Upper lobe of left lung (tissue), 6 donors: ENCODE measurements at regions not wholly inside any gene's neighbourhood (a gene's known extent, or its start where the extent isn't known, plus 50 kb on each side); places are given as distances from the start of the nearest gene placed in this dataset.

ENCODE experiments used
- ATAC-seq, 2 donors: fragments of 200-7000 bp; cut with Tn5 transposase; one replicate each; pipeline ENCODE4 v1.9.1; 2022; ENCODE audit warnings: mild to moderate bottlenecking in 2 of 2, moderate library complexity in 2 of 2; ENCODE audit not compliant: low FRiP score in 2 of 2
- DNase-seq, 2 donors: peaks; one replicate each; pipeline ENCODE4 v3.0.0-alpha.2; 2019 to 2020
- H3K27ac ChIP-seq, 4 donors: fragments of 200-600 bp; sonication (generic); one replicate each; pipeline ENCODE4 v1.5.1; 2016 to 2019
- H3K27me3 ChIP-seq, 4 donors: fragments of 200-600 bp; sonication (generic); one replicate each; pipeline ENCODE4 v1.5.1; 2017 to 2019
- H3K36me3 ChIP-seq, 4 donors: fragments of 200-600 bp; sonication (generic); one replicate each; pipeline ENCODE4 v1.5.1; 2016 to 2019
- H3K4me1 ChIP-seq, 4 donors: fragments of 200-600 bp; sonication (generic); one replicate each; pipeline ENCODE4 v1.5.1; 2018 to 2019
- H3K4me3 ChIP-seq, 4 donors: fragments of 200-600 bp; sonication (generic); one replicate each; pipeline ENCODE4 v1.5.1; 2017 to 2019; ENCODE audit warnings: mild to moderate bottlenecking in 2 of 4, moderate library complexity in 1 of 4
- H3K9me3 ChIP-seq, 4 donors: fragments of 200-600 bp; sonication (generic); one replicate each; pipeline ENCODE4 v1.5.1; 2018 to 2019
- CTCF ChIP-seq, 6 experiments: fragments of 450-650 bp in 4 of 6; fragments of 200-600 bp in 2 of 6; sonication (generic) in 2 of 6; IDR thresholded peaks; one replicate each; pipeline ENCODE4 v1.5.1; 2016 to 2019; ENCODE audit warnings: antibody characterized with exemption in 6 of 6
- EP300 ChIP-seq, 4 donors: sonication (generic); formaldehyde crosslinking; IDR thresholded peaks; one replicate each; pipeline ENCODE4 v1.5.1; 2017; ENCODE audit warnings: antibody characterized with exemption in 4 of 4, control low read depth in 2 of 4
- POLR2A ChIP-seq, 4 donors: fragments of 450-650 bp; IDR thresholded peaks; one replicate each; pipeline ENCODE4 v1.5.1; 2016 to 2017; ENCODE audit warnings: antibody characterized with exemption in 4 of 4, mild to moderate bottlenecking in 2 of 4
- POLR2AphosphoS5 ChIP-seq, 2 donors: sonication (generic); formaldehyde crosslinking; IDR thresholded peaks; one replicate each; pipeline ENCODE4 v1.5.1; 2017; ENCODE audit warnings: antibody characterized with exemption in 2 of 2
- WGBS, 2 donors: methylation state at CpG; one replicate each; pipeline ENCODE4 v1.1.5; 2017 to 2018; 5-methylcytosine and 5-hydroxymethylcytosine counted together
- small RNA-seq, 4 donors: library from RNA; depleted of rRNA; stranded (forward); fragments of <200 nt; gene quantifications; one replicate each; pipeline ENCODE3, GENCODE V24; 2016
- donor health status: DM: no; HTN: no; CAD: no; lungs with moderate emphysema.
- donor health status: DM: no; HTN: yes; CAD: no; lungs with severe emphysema.

GRCh38 chr15:25933456-25934158 lies 70.5 kb upstream of the ATP10A start:
- Histone ChIP-seq H3K4me1 (peaks cover 0 to 6% (median 4%) of the 10 kb centered on the region in 4 donors), H3K27ac (no peak overlapping the region), H3K9me3 (no peaks in the 10 kb centered on the region), H3K27me3 (no peaks in the 10 kb centered on the region), H3K36me3 (no peaks in the 10 kb centered on the region), H3K4me3 (peak overlapping the region in 3 of 4 donors; percentile 23 to 42 (median 37))
- ATAC-seq: peak; percentile 88 to 94
- peak in 1 of 2 donors; percentile 77 for DNase-seq
- TF ChIP-seq POLR2AphosphoS5 (IDR thresholded peaks at IDR 0.05) (no peak), POLR2A (IDR thresholded peaks at IDR 0.05) (no peak), CTCF (IDR thresholded peaks at IDR 0.05) (peak; percentile 37 to 76 (median 50))
- 9% methylated on average over 23 of the region's 23 CpGs for WGBS, 2 donors

- H3K36me3 ChIP-seq: no peaks in the 10 kb centered on the region
- H3K27ac ChIP-seq: no peak overlapping the region
- no peak overlapping the region for H3K4me3 ChIP-seq
- no peaks in the 10 kb centered on the region for H3K27me3 ChIP-seq
- H3K9me3 ChIP-seq: no peaks in the 10 kb centered on the region
- TF ChIP-seq CTCF (IDR thresholded peaks at IDR 0.05): no peak
- TF ChIP-seq POLR2A (IDR thresholded peaks at IDR 0.05): no peak
- TF ChIP-seq EP300 (IDR thresholded peaks at IDR 0.05): no peak
- TF ChIP-seq POLR2AphosphoS5 (IDR thresholded peaks at IDR 0.05): no peak
- H3K4me1 ChIP-seq: peaks cover 0 to 6% (median 4%) of the 10 kb centered on the region in 4 donors
- DNase-seq: no peak
- ATAC-seq: no peak
- WGBS, 2 donors: 69 to 88% methylated on average over 3 to 8 of the region's 8 CpGs
These were observed 69.6 kb upstream of the ATP10A start for GRCh38 chr15:25932696-25933095.

- no peak for ATAC-seq
- peaks cover 0 to 6% (median 4%) of the 10 kb centered on the region in 4 donors for H3K4me1 ChIP-seq
- no peaks in the 10 kb centered on the region for H3K36me3 ChIP-seq
- no peak for DNase-seq
- H3K27ac ChIP-seq: no peak overlapping the region
- no peak overlapping the region for H3K4me3 ChIP-seq
- TF ChIP-seq POLR2A (IDR thresholded peaks at IDR 0.05) (no peak), CTCF (IDR thresholded peaks at IDR 0.05) (no peak), POLR2AphosphoS5 (IDR thresholded peaks at IDR 0.05) (no peak), EP300 (IDR thresholded peaks at IDR 0.05) (no peak)
- H3K27me3 ChIP-seq: no peaks in the 10 kb centered on the region
- no peaks in the 10 kb centered on the region for H3K9me3 ChIP-seq
- 82 to 83% methylated on average over 1 of the region's 1 CpG for WGBS, 2 donors
These were observed 68.7 kb upstream of the ATP10A start for GRCh38 chr15:25931851-25932250.

GRCh38 chr15:25930931-25931330 lies 67.8 kb upstream of the ATP10A start:
- Histone ChIP-seq H3K27me3 (no peaks in the 10 kb centered on the region), H3K4me1 (peaks cover 0 to 6% (median 4%) of the 10 kb centered on the region in 4 donors), H3K36me3 (no peaks in the 10 kb centered on the region), H3K27ac (no peak overlapping the region), H3K9me3 (no peaks in the 10 kb centered on the region), H3K4me3 (no peak overlapping the region)
- 90 to 100% methylated on average over 2 of the region's 2 CpGs for WGBS, 2 donors
- TF ChIP-seq POLR2A (IDR thresholded peaks at IDR 0.05): no peak
- no peak for TF ChIP-seq CTCF (IDR thresholded peaks at IDR 0.05)
- no peak for TF ChIP-seq EP300 (IDR thresholded peaks at IDR 0.05)
- TF ChIP-seq POLR2AphosphoS5 (IDR thresholded peaks at IDR 0.05): no peak
- ATAC-seq (no peak), DNase-seq (no peak)

Small RNAs in the stretch of these regions (small RNA-seq; reads per million reads assigned to genes)
- 0 reads per million in 4 donors for gene RF00554
